ENCODE measurements at regions not wholly inside any gene's neighbourhood (a gene's known extent, or its start where the extent isn't known, plus 50 kb on each side); places are given as distances from the start of the nearest gene placed in this dataset.

DNA sequence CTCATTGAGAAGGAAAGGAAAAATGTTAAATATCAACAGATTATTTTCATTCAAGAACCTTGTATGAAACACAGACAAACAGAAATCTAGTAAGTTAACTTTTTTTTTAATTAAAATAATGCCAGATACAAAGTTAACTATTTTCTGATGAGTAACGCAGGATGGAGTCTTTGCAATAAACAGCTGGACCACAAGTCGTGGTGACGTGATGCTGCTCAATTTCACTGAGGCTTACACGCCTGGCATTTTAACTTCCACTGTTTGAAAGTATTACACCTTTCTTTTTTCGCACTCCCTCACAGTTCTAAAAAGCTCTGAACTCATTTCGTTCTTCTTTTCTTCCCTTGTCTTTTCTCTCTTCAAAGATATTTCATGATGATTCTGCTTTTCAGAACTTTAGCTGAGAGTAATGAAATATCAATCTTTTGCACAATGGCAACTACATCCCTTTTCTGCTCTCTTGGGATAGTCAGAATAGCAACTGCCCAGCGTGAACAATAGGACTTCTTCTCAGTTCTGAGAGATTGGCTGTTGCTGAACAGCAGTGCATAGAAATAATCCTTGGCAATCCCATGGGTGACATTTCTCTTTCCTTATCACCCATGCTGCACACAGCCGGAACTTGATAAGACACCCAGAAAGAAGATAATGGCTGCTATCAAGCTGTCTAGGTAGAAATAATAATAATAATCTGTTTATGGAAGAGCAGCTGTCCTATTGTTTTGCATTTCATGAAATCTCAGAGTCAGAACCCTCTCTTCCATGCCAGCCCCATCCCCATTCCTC is 160.5 kb downstream of the BTG1 start:
- H3K36me3 Mint-ChIP-seq = no peaks in the 10 kb centered on the region
- H3K4me1 Mint-ChIP-seq (ENCODE audit: unreplicated experiment) = peaks cover 35% of the 10 kb centered on the region
- peaks cover 8% of the 10 kb centered on the region for H3K9me3 Mint-ChIP-seq
- peak overlapping the region; percentile 44 for H3K27ac Mint-ChIP-seq
- TF ChIP-seq, protein P1, sequence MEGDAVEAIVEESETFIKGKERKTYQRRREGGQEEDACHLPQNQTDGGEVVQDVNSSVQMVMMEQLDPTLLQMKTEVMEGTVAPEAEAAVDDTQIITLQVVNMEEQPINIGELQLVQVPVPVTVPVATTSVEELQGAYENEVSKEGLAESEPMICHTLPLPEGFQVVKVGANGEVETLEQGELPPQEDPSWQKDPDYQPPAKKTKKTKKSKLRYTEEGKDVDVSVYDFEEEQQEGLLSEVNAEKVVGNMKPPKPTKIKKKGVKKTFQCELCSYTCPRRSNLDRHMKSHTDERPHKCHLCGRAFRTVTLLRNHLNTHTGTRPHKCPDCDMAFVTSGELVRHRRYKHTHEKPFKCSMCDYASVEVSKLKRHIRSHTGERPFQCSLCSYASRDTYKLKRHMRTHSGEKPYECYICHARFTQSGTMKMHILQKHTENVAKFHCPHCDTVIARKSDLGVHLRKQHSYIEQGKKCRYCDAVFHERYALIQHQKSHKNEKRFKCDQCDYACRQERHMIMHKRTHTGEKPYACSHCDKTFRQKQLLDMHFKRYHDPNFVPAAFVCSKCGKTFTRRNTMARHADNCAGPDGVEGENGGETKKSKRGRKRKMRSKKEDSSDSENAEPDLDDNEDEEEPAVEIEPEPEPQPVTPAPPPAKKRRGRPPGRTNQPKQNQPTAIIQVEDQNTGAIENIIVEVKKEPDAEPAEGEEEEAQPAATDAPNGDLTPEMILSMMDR (conservative IDR thresholded peaks at IDR 0.05) = no peak
- no peaks in the 10 kb centered on the region for H3K27me3 Mint-ChIP-seq
- H3K4me3 Mint-ChIP-seq = peak overlapping the region; percentile 6
- DNase-seq (ENCODE audit: extremely low spot score, unreplicated experiment) = no peak

DNA sequence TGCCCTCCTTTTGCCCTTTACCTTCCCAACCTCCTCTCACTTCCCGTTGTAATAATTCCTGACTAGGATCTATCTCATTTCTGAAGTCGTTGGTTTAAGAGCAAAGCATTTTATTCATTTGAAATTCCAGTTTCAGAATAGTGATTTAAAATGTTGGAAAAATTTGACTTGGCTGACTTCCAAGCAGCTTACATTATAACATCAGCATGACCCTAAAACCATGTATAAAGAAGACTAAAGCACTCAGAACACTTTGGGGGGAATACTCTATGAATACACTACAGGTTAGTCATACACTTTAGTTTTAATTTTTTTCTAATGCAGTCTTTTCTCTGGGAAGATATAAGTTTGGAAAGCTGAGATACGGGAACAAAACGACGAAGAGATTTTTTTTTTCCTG is 161.1 kb downstream of the BTG1 start:
- no peaks in the 10 kb centered on the region for H3K27me3 Mint-ChIP-seq
- TF ChIP-seq, protein P1 (conservative IDR thresholded peaks at IDR 0.05) = no peak
- peaks cover 35% of the 10 kb centered on the region for H3K4me1 Mint-ChIP-seq (ENCODE audit: unreplicated experiment)
- H3K9me3 Mint-ChIP-seq = peaks cover 8% of the 10 kb centered on the region
- no peaks in the 10 kb centered on the region for H3K36me3 Mint-ChIP-seq
- no peak overlapping the region for H3K27ac Mint-ChIP-seq
- DNase-seq (ENCODE audit: extremely low spot score, unreplicated experiment) = no peak
- H3K4me3 Mint-ChIP-seq = no peak overlapping the region

DNA sequence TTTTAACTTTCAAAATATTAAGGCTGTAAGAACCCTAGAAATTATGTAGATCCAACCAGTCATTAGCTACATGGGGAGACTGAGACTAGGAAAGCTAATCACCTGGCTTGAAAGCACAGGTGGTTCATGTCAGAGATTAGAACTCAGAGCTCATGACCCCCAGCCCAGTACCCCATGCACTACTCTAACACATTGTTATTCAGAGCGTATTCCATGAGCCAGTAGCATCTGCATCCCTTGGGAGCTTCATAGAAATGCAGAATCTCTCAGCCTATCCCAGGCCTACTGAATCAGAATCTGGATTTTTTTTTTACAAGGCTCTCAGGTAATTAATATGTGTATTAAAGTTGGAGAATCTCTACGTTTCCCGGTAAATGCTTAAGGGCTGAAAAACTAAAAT is 161.7 kb downstream of the BTG1 start:
- peaks cover 35% of the 10 kb centered on the region for H3K4me1 Mint-ChIP-seq (ENCODE audit: unreplicated experiment)

DNA sequence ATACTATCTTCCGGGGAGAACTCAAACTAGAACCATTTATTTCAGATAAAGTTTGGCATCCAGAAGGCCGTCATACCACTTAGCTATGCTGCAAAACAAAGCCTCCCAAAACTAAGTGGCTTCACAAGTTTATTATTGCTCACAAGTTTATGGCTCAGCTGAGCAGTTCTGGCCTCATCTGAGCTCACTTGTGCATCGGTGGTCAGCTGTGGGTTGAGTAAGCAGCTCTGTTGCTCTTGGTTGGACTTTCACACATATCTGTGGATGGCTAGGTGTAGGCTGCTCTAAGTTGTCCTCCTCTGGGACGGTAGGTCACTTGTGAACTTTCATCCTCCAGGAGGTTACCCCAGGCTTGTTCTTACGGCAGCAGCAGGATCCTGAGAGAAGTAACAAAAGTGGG is 162.7 kb downstream of the BTG1 start:
- no peaks in the 10 kb centered on the region for H3K36me3 Mint-ChIP-seq
- H3K9me3 Mint-ChIP-seq = peaks cover 8% of the 10 kb centered on the region
- no peak for DNase-seq (ENCODE audit: extremely low spot score, unreplicated experiment)
- no peaks in the 10 kb centered on the region for H3K27me3 Mint-ChIP-seq
- no peak overlapping the region for H3K4me3 Mint-ChIP-seq
- H3K4me1 Mint-ChIP-seq (ENCODE audit: unreplicated experiment) = peaks cover 36% of the 10 kb centered on the region
- TF ChIP-seq, protein P1 (conservative IDR thresholded peaks at IDR 0.05) = no peak
- H3K27ac Mint-ChIP-seq = no peak overlapping the region

More for the DNA sequence above, 161.7 kb downstream of the BTG1 start:
- peaks cover 8% of the 10 kb centered on the region for H3K9me3 Mint-ChIP-seq
- no peak overlapping the region for H3K27ac Mint-ChIP-seq
- no peaks in the 10 kb centered on the region for H3K36me3 Mint-ChIP-seq
- no peaks in the 10 kb centered on the region for H3K27me3 Mint-ChIP-seq
- no peak for DNase-seq (ENCODE audit: extremely low spot score, unreplicated experiment)
- TF ChIP-seq, protein P1 (conservative IDR thresholded peaks at IDR 0.05) = no peak
- H3K4me3 Mint-ChIP-seq = no peak overlapping the region

DNA sequence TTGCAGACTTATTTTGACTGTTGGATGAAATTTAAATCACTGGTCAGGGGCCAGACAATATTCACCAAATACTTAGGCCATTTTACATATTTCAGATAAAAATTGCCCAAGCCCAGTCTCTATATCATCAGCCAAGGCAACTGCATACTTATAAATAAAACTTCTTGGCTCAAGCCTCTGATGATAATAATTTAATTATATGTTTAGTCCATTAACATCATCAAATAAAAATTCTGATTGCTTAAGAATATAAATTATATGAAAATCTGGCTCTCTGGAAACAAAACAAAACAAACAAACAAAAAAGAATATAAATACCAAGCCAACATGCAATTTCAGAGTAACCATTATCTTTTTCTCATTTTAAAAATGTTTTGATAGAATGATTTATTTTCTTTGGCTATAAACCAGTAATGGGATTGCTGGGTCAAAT is 165.2 kb downstream of the BTG1 start:
- no peak overlapping the region for H3K27ac Mint-ChIP-seq
- H3K4me1 Mint-ChIP-seq (ENCODE audit: unreplicated experiment) = peaks cover 18% of the 10 kb centered on the region
- TF ChIP-seq, protein P1 (conservative IDR thresholded peaks at IDR 0.05) = no peak

More for the DNA sequence above, 165.2 kb downstream of the BTG1 start:
- Mint-ChIP-seq H3K36me3 (no peaks in the 10 kb centered on the region), H3K4me3 (no peak overlapping the region), H3K9me3 (peaks cover 14% of the 10 kb centered on the region), H3K27me3 (no peaks in the 10 kb centered on the region)
- no peak for DNase-seq (ENCODE audit: extremely low spot score, unreplicated experiment)
